Right renal cortex interstitium (tissue), 3 donors: ENCODE measurements at regions not wholly inside any gene's neighbourhood (a gene's known extent, or its start where the extent isn't known, plus 50 kb on each side); places are given as distances from the start of the nearest gene placed in this dataset.
"Not testable (repeated sequence)": the region's sequence is repeated elsewhere in the genome, so short reads cannot be mapped to it uniquely, and the experiment has no call there.

Experiments
- DNase-seq, 3 donors: peaks; one replicate each; pipeline ENCODE4 v3.0.0-alpha.2; 2013; ENCODE audit warnings: low read depth in 3 of 3, low spot score in 2 of 3

DNA sequence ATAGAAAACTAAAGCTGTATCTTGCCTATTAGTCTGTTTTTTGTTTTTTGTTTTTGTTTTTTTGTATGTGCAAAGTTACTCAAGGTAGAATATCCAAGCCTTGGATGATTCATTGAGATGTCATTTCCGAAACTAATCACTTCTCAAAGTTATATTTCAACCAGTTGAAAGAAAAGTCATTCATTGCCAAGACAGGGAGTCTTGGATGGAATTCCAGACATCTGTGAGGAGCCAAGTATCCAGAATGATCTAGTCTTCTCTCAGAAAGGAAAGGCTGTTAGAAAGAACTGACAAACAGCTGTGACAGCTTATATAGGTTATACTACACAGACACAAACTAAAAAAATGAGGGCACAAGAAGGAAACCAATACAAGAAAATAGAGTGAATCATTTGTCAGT, 141.1 kb upstream of the NDST3 start:
- no peak for DNase-seq

DNA sequence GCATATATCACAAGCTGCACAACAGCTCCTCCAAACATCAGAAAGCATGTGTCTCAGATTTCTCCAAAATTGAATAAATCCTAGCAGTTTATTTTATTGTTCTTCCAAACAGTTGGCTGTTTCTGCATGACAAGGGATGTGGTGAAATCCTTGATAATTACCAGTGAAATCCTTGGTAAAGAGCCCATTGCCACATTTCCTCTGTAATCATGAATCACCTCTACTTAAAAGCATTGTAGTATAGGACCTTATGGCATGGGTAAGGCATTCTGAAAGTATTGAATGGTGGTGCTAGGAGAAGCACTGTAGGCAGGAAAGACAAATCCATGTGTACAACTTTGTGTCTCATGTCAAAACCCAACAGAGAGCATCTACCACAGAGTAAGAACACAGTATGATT, 135.8 kb upstream of the NDST3 start:
- DNase-seq: no peak

DNA sequence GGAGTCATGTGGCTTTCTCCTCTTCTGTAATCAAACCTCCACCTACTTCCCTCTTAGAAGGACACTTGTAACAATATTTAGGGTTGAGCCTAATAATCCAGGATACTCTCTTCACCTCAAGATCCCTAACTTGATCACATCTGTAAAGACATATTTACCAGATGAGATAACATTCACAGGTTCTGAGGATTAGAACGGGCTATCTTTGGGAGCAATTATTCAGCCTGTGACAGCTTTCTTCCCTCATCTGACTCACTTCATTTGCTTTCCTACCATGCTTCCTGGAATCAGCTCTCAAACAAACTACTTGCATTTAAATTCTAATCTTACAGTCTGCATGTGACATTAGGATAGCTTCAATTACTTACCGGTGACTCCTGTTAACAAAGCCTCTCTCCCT, 133.5 kb upstream of the NDST3 start:
- no peak for DNase-seq

DNA sequence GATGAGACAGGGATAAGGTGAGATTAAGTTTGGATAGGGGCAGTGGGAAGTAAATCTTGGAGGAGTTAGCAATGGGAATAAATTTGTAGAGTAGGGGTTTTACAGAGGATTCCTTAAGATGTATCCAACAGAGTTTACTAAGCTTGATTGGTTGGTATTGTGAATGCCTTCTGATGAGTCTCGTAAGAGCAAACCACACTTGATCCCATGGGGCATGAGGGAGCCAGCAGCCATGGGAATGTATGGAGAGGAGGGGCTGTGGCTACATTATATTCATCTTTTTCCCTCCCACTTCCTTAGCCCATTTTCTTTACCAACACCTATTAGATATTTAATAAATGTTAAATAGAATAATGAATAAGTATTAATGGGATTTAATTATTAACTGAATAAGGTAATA, 126.6 kb upstream of the NDST3 start:
- no peak for DNase-seq

DNA sequence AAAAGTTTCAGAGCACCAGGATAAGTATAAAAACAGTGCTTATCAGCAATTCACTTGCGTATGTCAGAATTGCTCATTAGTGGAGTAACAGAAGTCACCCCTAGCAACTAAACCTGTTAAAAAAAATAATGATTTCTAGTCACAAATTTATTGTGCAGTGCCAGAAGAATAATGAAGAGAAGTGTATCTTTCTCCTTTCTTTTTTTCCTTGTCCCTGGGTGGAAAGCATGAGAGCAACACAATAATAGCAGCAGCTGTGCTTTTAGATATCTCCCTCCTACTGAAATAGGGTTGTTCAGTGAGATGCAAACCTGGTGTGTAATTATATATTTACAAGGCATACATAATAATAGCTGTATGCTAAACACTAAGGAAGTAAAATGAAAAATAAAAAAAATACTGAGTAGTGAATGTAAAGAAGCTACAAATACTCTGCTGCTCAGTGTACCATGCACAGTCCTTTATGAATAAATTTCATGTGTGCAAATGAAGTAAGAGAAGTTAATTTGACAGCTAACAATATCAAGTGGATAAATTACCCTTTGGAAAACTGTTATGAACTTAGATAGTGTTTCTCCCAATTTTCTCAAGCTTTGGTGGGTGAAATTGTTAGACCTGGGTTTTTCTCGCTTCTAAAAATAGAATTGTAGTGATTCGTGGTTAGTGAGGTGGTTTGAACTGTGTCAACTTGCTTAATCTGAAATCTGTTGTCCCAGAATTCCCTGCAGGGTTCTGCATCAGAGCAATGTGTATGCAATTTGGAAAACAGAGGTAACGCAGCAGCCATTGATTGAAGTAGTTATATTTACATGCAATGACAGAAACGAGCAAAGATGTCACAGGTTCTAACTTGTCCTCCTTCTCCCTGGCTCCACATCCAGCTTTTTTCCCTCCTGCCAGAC, 125.7 kb upstream of the NDST3 start:
- DNase-seq: no peak

DNA sequence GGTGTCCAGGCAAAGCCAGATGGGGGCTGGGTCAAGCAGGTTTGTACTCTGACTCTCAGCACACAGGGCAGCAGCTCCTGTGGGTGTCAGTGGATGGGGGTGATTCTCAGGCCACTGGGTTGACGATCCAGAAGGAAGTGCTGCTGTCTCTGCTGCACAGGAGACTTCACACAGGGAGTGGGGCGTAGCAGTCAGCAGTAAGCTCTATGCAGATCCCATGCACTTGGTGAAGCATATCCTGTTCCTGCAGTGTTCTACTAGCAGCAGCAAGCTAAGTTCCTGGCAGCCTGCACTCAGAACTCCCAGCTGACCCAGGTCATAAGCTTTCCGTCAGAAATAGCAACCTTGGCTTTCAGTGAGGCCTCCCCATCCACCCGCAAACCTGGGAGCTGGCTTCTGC, 117.6 kb upstream of the NDST3 start:
- no peak for DNase-seq

DNA sequence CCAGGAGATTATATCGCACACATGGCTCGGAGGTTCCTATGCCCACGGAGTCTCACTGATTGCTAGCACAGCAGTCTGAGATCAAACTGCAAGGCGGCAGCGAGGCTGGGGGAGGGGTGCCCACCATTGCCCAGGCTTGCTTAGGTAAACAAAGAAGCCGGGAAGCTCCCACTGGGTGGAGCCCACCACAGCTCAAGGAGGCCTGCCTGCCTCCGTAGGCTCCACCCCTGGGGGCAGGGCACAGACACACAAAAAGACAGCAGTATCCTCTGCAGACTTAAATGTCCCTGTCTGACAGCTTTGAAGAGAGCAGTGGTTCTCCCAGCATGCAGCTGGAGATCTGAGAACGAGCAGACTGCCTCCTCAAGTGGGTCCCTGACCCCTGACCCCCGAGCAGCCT, 112.0 kb upstream of the NDST3 start:
- DNase-seq: not testable (repeated sequence)

DNA sequence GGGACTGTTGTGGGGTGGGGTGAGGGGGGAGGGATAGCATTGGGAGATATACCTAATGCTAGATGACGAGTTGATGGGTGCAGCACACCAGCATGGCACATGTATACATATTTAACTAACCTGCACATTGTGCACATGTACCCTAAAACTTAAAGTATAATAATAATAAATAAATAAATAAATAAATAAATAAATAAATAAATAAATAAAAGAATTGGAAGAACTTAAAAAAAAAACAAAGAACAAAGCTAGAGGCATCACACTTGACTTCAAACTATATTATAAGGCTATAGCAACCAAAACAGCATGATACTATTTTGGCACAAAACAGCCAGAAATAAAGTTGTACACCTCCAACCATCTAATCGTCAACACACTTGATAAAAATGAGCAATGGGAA, 106.5 kb upstream of the NDST3 start:
- not testable (repeated sequence) for DNase-seq

DNA sequence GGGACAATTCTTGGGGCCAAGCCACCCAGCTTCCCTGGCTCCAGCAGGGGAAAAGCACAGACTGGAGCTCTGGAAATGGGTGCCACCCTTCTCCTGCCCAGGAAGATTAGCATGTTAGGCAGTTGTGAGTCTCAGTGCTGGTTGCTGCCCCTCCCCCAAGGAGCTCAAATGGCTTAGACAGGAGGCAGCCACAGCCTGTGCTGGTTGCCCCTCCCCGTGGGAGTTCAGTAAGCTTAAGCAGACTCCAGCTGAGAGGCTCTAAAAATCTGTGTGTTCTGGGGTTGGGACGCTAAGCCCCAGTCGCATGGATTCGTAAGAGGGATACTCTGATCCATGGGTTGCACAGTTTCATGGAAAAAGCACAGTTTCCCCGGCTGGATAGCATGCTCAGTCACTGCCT, 92.7 kb upstream of the NDST3 start:
- DNase-seq: no peak

DNA sequence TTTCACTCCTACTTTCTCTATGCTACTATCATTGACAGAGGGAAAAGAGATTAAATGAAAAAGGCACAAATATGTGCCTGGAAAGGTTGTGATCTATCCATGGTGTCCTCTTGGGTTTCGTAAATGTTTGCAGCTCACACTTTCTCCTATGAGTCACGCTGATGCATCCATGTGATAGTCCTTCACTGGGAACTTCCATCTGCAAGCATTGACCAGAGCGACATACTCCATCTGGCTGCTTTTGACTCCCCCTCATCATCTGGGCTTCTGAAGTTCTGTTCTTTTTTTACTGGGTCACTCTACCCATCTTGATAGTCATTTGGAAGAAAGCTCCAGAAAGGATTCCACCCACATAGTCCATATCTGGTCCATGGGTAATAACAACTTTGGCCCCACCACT, 84.7 kb upstream of the NDST3 start:
- no peak for DNase-seq

DNA sequence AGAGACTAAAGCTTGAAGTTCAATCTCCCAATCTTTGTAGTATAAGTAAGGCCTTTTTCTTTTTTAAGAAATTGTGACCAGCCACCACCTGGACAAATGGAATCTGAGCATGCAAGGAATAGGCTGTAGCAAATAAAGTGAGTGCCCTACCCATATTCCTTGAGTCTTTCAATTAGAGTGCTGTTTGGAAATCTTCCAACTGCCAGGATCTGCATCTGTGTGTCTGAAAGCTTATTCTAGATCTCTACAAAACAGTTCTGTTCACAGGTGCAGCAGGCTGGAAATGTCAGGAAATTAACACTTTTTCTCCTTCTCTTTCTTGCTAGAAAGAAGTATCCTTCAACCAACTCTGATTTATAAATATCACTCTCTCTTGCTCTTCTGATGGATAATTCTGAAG, 76.7 kb upstream of the NDST3 start:
- no peak for DNase-seq

DNA sequence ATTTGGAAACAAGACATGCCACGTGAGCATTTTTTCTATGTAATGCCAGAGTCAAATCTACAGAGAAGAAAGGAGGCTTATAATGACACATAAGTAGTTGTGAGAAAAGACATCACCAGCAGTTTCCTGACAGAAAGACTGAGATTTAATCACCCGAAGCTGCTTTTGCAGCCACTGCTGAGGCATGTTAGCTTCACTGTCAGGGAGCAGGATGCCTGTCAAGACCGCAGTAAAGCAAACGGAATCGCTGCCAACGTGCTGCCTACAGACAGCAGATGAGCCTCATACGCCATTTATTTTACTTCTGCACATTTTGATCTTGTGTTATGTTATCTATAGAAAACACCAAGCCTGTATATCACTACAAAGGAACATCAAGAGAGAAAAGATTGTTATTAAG, 68.7 kb upstream of the NDST3 start:
- peak in 2 of 3 donors; percentile 13 to 30 for DNase-seq

DNA sequence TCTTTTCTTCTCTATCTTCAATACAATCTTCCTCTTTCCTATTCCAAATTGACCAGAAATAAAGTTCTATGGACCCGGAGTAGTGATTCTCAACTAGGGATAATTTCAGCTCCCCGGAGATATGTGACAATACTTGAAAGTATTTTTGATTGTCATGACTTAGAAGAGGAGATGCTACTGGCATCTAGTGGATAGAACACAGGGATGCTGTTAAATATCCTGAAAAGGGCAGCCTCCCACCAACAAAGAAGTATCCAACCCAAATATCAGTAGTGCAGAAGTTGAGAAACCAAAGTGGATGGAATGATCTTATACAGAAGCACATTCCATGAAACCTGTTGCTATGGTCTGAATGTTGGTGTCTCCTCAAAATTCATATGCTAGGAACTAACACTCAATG, 65.7 kb upstream of the NDST3 start:
- DNase-seq: no peak

DNA sequence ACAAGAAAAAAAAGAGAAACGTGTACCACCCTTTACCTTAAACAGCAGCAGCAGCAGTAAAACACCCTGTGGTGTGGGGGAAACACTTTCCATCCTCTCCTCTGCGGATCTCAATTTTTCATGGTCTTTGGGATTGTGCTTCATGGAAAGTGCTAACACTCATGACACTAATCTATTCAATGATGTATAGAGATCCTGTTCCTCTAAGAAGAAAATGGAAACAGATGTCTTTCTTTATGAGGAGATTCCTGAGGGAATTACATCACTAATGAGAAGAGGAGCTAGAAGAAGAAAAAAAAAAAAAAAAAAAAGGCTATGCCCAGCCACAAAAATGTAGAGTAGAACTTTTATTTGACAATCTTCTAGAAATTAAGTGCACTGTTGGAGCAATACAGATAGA, 62.9 kb upstream of the NDST3 start:
- no peak for DNase-seq

DNA sequence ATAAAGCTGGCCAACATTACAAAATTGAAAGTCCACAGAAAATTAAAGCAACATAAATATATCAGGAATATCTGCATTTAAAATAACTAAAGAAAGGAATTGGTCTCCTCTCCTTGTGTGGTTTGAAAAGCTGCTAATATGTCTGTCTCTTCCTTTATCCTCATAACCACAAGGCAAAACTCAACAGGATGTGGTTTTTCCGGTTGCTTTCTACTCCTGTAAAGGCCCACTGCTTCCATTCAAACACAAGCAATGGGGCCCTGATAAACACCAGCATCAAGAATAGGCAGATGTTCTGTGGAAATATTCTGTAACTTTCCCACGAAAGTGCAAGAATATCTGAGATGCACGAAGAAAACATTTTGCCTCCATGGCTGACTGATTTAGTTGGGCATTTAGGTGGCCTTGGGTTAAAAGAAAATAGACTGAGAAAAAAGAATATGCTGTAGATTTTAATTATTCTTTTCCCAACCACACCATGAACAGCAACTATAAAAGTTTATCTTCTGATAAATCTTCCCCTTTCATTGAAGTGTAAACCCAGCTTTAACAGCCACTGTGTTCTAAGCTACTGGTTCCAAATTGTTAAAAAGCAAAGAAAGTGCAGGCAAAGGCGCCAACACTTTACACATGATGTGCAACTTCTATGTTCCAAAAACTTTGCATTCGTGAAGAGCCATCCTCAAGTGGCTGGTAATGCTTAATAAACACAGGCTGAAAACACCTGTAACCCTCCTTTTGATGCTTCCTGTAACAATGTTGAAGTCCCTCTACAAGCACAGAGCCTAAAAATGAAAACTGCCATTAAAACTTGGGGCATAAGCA, 50.5 kb upstream of the NDST3 start:
- DNase-seq: no peak

DNA sequence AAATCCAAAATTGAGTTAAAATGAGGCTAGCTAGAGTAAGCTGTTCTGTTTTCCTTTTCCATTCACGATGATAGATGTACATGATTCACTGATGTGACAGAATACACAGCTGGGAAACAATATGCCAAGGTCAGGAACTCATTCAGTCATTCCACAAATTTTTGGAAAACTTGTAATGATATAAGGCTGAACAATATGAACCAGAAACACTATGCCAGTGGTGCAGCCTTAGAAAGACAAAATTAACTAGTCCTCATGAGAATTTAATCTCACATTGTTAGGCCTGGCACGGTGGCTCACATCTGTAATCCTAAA, 50.0 kb upstream of the NDST3 start:
- DNase-seq: no peak
